ENCODE measurements at regions not wholly inside any gene's neighbourhood (a gene's known extent, or its start where the extent isn't known, plus 50 kb on each side); places are given as distances from the start of the nearest gene placed in this dataset.

- H3K4me3 Mint-ChIP-seq, result no peak overlapping the region
- H3K27me3 Mint-ChIP-seq (ENCODE audit: insufficient read depth), result no peaks in the 10 kb centered on the region; the same call in 1 of the 2 replicates
- H3K27ac Mint-ChIP-seq, result no peak overlapping the region
- peaks cover 12% of the 10 kb centered on the region; the same call in 1 of the 2 replicates for H3K9me3 Mint-ChIP-seq
- peaks cover 14% of the 10 kb centered on the region; the same call in 1 of the 2 replicates for H3K4me1 Mint-ChIP-seq (ENCODE audit: low read depth)
- no peaks in the 10 kb centered on the region for H3K36me3 Mint-ChIP-seq (ENCODE audit: low read depth)
- DNase-seq, result no peak
- TF ChIP-seq CTCF (IDR thresholded peaks at IDR 0.05), result no peak
Measured at GRCh38 chr3:176824811-176825210, 372.5 kb downstream of the TBL1XR1 start.

GRCh38 chr3:176820764-176821163 is 376.5 kb downstream of the TBL1XR1 start:
- no peak for DNase-seq
- H3K9me3 Mint-ChIP-seq, result peaks cover 16% of the 10 kb centered on the region
- TF ChIP-seq CTCF (IDR thresholded peaks at IDR 0.05), result no peak
- H3K4me3 Mint-ChIP-seq, result no peak overlapping the region
- no peaks in the 10 kb centered on the region; the same call in 1 of the 2 replicates for H3K27me3 Mint-ChIP-seq (ENCODE audit: insufficient read depth)
- no peak overlapping the region for H3K27ac Mint-ChIP-seq
- peaks cover 16% of the 10 kb centered on the region; the same call in 1 of the 2 replicates for H3K4me1 Mint-ChIP-seq (ENCODE audit: low read depth)
- no peaks in the 10 kb centered on the region; the same call in 1 of the 2 replicates for H3K36me3 Mint-ChIP-seq (ENCODE audit: low read depth)

GRCh38 chr3:176816937-176817336 is 380.3 kb downstream of the TBL1XR1 start:
- Mint-ChIP-seq H3K36me3 (ENCODE audit: low read depth) (no peaks in the 10 kb centered on the region; the same call in 1 of the 2 replicates), H3K9me3 (peaks cover 8% of the 10 kb centered on the region), H3K4me3 (no peak overlapping the region), H3K27ac (no peak overlapping the region), H3K4me1 (ENCODE audit: low read depth) (peaks cover 15% of the 10 kb centered on the region; the same call in 1 of the 2 replicates), H3K27me3 (ENCODE audit: insufficient read depth) (peaks cover 2% of the 10 kb centered on the region; the same call in 1 of the 2 replicates)
- TF ChIP-seq CTCF (IDR thresholded peaks at IDR 0.05), result no peak
- no peak for DNase-seq

GRCh38 chr3:176814285-176814684 is 383.0 kb downstream of the TBL1XR1 start:
- Mint-ChIP-seq H3K36me3 (ENCODE audit: low read depth) (no peaks in the 10 kb centered on the region; the same call in 1 of the 2 replicates), H3K27me3 (ENCODE audit: insufficient read depth) (peaks cover 2% of the 10 kb centered on the region; the same call in 1 of the 2 replicates), H3K9me3 (peaks cover 5% of the 10 kb centered on the region), H3K27ac (no peak overlapping the region), H3K4me1 (ENCODE audit: low read depth) (peaks cover 15% of the 10 kb centered on the region; the same call in 1 of the 2 replicates), H3K4me3 (peak overlapping the region; percentile 54; the same call in 1 of the 2 replicates)
- TF ChIP-seq CTCF (IDR thresholded peaks at IDR 0.05), result peak; percentile 70
- DNase-seq, result peak; percentile 3

- TF ChIP-seq CTCF (IDR thresholded peaks at IDR 0.05), result no peak
- no peaks in the 10 kb centered on the region for H3K27me3 Mint-ChIP-seq (ENCODE audit: insufficient read depth)
Measured at GRCh38 chr3:176807938-176808337, 389.3 kb downstream of the TBL1XR1 start.

More at GRCh38 chr3:176807938-176808337, 389.3 kb downstream of the TBL1XR1 start:
- Mint-ChIP-seq H3K9me3 (peaks cover 8% of the 10 kb centered on the region; the same call in 1 of the 2 replicates), H3K4me1 (ENCODE audit: low read depth) (no peaks in the 10 kb centered on the region), H3K27ac (no peak overlapping the region), H3K4me3 (no peak overlapping the region), H3K36me3 (ENCODE audit: low read depth) (no peaks in the 10 kb centered on the region)
- no peak for DNase-seq
